Activated naive CD8-positive, alpha-beta T cell treated with anti-CD3 and anti-CD28 coated beads for 36 hours (primary cell): ENCODE measurements at regions not wholly inside any gene's neighbourhood (a gene's known extent, or its start where the extent isn't known, plus 50 kb on each side); places are given as distances from the start of the nearest gene placed in this dataset.

ENCODE experiments used
- DNase-seq: peaks from one replicate; pipeline ENCODE4 v3.0.0; 2021
- H3K27ac Mint-ChIP-seq: one replicate; pipeline ENCODE4 v1.8.0; 2022; ENCODE audit warnings: mild to moderate bottlenecking, moderate library complexity, mixed read lengths
- H3K27me3 Mint-ChIP-seq: one replicate; pipeline ENCODE4 v1.8.0; 2022; ENCODE audit warnings: mild to moderate bottlenecking, mixed read lengths
- H3K36me3 Mint-ChIP-seq: one replicate; pipeline ENCODE4 v1.8.0; 2021; ENCODE audit warnings: mild to moderate bottlenecking, mixed read lengths
- H3K4me1 Mint-ChIP-seq: one replicate; pipeline ENCODE4 v1.8.0; 2021; ENCODE audit warnings: mixed read lengths
- H3K4me3 Mint-ChIP-seq: one replicate; pipeline ENCODE4 v1.8.0; 2022; ENCODE audit warnings: mild to moderate bottlenecking, moderate library complexity, mixed read lengths
- H3K9me3 Mint-ChIP-seq: one replicate; pipeline ENCODE4 v1.8.0; 2022; ENCODE audit warnings: mixed read lengths

- peaks cover 23% of the 10 kb centered on the region for H3K4me1 Mint-ChIP-seq
- DNase-seq, result no peak
- peaks cover 3% of the 10 kb centered on the region for H3K36me3 Mint-ChIP-seq
- H3K27ac Mint-ChIP-seq, result no peak overlapping the region
- peaks cover 8% of the 10 kb centered on the region for H3K27me3 Mint-ChIP-seq
- H3K9me3 Mint-ChIP-seq, result no peaks in the 10 kb centered on the region
- no peak overlapping the region for H3K4me3 Mint-ChIP-seq
Observed at GRCh38 chr1:234529950-234530237, 50.9 kb upstream of the TARBP1 start.

DNA sequence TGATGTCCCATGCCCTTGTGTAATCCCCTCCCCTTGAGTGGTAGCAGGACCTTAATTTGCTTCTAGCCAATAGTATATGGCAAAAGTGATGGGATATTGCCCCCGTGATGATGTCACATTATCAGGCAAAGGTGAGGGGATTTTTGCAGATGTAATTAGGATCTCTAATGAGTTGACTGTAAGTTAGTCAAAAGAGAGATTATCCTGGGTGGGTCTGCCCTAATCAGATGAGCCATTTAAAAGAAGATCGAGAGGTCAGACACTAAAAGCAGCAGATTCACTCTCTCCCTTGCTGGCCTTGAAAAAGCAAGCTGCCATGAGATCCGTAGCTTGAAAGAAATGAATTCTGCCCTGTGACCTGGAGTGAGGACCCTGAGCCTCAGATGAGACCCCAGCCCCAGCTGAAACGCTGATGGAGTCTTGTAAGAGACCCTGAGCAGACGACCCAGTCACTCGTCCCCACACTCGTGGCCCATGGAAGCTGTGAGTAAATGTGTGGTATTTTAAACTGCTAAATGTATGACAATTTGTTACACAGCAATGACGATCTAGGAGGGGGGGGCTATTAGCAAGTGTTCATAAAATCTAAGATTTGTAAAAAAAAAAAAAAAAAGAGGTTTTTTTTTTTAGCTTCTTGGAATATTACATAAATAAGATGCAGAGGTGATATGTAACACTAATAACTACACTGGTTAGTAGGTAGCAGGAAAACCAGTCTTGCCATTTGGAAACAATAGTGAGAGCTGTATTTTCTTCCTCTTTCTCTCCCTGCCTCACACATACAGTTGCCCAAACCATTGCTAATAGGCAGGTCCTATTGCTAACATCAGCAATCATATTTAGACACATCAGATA lies 50.3 kb upstream of the TARBP1 start:
- H3K9me3 Mint-ChIP-seq, result no peaks in the 10 kb centered on the region
- peaks cover 23% of the 10 kb centered on the region for H3K4me1 Mint-ChIP-seq
- no peak overlapping the region for H3K4me3 Mint-ChIP-seq
- peaks cover 3% of the 10 kb centered on the region for H3K36me3 Mint-ChIP-seq
- H3K27me3 Mint-ChIP-seq, result peaks cover 8% of the 10 kb centered on the region
- H3K27ac Mint-ChIP-seq, result no peak overlapping the region
- no peak for DNase-seq
